ENCODE measurements at regions not wholly inside any gene's neighbourhood (a gene's known extent, or its start where the extent isn't known, plus 50 kb on each side); places are given as distances from the start of the nearest gene placed in this dataset.

GRCh38 chr9:78502566-78502965, 205.6 kb downstream of the PSAT1 start:
- intact Hi-C loops (cut with DNase I; ENCODE audit: low total_unique reads) = no loop called here
- WGBS, 2 donors = 72% methylated on average over 5 of the region's 5 CpGs
- no peak for TF ChIP-seq POLR2A (IDR thresholded peaks at IDR 0.05)

DNA sequence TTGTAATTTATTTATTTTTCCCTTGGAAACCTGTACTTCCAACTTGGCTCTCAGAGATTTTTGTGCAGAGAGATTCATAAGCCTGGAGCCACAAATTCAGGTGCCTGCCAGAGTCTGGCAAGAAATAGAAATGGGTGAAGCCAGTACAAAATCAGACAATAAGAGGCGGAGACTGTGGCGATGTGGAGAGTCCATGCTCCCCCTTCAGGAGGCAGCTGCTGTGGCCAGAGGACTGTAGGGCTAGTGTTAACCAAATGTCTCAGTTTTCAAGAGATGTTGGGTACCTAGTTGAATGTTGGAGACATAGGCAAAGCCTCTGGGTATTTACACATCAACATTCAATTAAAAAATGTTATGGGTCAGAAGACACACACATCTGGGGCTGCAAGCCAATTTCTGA, 208.6 kb downstream of the PSAT1 start:
- Histone ChIP-seq H3K27me3 (no peaks in the 10 kb centered on the region), H3K4me3 (no peak overlapping the region), H3K4me1 (no peaks in the 10 kb centered on the region), H3K27ac (no peak overlapping the region), H3K36me3 (ENCODE audit: low read depth, missing control alignments) (no peaks in the 10 kb centered on the region), H3K9me3 (no peaks in the 10 kb centered on the region)
- 96 to 98% methylated on average over 2 of the region's 2 CpGs for WGBS, 2 donors
- no peak for DNase-seq
- TF ChIP-seq POLR2A (IDR thresholded peaks at IDR 0.05) = no peak
- no peak for TF ChIP-seq CTCF (IDR thresholded peaks at IDR 0.05)
- intact Hi-C loops (cut with DNase I; ENCODE audit: low total_unique reads) = no loop called here

More at GRCh38 chr9:78502566-78502965, 205.6 kb downstream of the PSAT1 start:
- H3K27ac ChIP-seq = no peak overlapping the region
- H3K27me3 ChIP-seq = no peaks in the 10 kb centered on the region
- H3K4me1 ChIP-seq = no peaks in the 10 kb centered on the region
- H3K4me3 ChIP-seq = no peak overlapping the region
- H3K36me3 ChIP-seq (ENCODE audit: low read depth, missing control alignments) = no peaks in the 10 kb centered on the region
- H3K9me3 ChIP-seq = no peaks in the 10 kb centered on the region
- no peak for DNase-seq

- 59 to 81% methylated on average over 4 to 5 of the region's 5 CpGs for WGBS, 2 donors
- intact Hi-C loops (cut with DNase I; ENCODE audit: low total_unique reads) = no loop called here
- H3K36me3 ChIP-seq (ENCODE audit: low read depth, missing control alignments) = no peaks in the 10 kb centered on the region
Measured at GRCh38 chr9:78507037-78507436, 210.1 kb downstream of the PSAT1 start.

GRCh38 chr9:78510035-78510434, 213.1 kb downstream of the PSAT1 start:
- intact Hi-C loops (cut with DNase I; ENCODE audit: low total_unique reads) = no loop called here
- H3K9me3 ChIP-seq = no peaks in the 10 kb centered on the region
- DNase-seq = no peak
- no peaks in the 10 kb centered on the region for H3K36me3 ChIP-seq (ENCODE audit: low read depth, missing control alignments)
- no peaks in the 10 kb centered on the region for H3K27me3 ChIP-seq
- H3K4me3 ChIP-seq = no peak overlapping the region
- WGBS, 2 donors = 85 to 88% methylated on average over 4 of the region's 4 CpGs
- no peaks in the 10 kb centered on the region for H3K4me1 ChIP-seq
- no peak overlapping the region for H3K27ac ChIP-seq
- no peak for TF ChIP-seq CTCF (IDR thresholded peaks at IDR 0.05)
- no peak for TF ChIP-seq POLR2A (IDR thresholded peaks at IDR 0.05)

More at GRCh38 chr9:78507037-78507436, 210.1 kb downstream of the PSAT1 start:
- no peaks in the 10 kb centered on the region for H3K9me3 ChIP-seq
- H3K27me3 ChIP-seq = no peaks in the 10 kb centered on the region
- no peak for TF ChIP-seq CTCF (IDR thresholded peaks at IDR 0.05)
- TF ChIP-seq POLR2A (IDR thresholded peaks at IDR 0.05) = no peak
- no peak for DNase-seq
- H3K27ac ChIP-seq = no peak overlapping the region
- H3K4me3 ChIP-seq = no peak overlapping the region
- no peaks in the 10 kb centered on the region for H3K4me1 ChIP-seq

GRCh38 chr9:78515108-78515507, 218.2 kb downstream of the PSAT1 start:
- DNase-seq = no peak
- Histone ChIP-seq H3K9me3 (no peaks in the 10 kb centered on the region), H3K27ac (no peak overlapping the region), H3K4me1 (no peaks in the 10 kb centered on the region), H3K4me3 (no peak overlapping the region), H3K36me3 (ENCODE audit: low read depth, missing control alignments) (no peaks in the 10 kb centered on the region), H3K27me3 (no peaks in the 10 kb centered on the region)
- intact Hi-C loops (cut with DNase I; ENCODE audit: low total_unique reads) = no loop called here
- WGBS, 2 donors = 69 to 83% methylated on average over 1 of the region's 1 CpG
- TF ChIP-seq CTCF (IDR thresholded peaks at IDR 0.05) (no peak), POLR2A (IDR thresholded peaks at IDR 0.05) (no peak)

Measured in testis (tissue), 2 donors.